ENCODE measurements at regions not wholly inside any gene's neighbourhood (a gene's known extent, or its start where the extent isn't known, plus 50 kb on each side); places are given as distances from the start of the nearest gene placed in this dataset.
"Not testable (repeated sequence)": the region's sequence is repeated elsewhere in the genome, so short reads cannot be mapped to it uniquely, and the experiment has no call there.

GRCh38 chr11:39462506-39462905 lies 1996.9 kb downstream of the LRRC4C start:
- intact Hi-C loops (cut with micrococcal nuclease) = no loop called here

- intact Hi-C loops (cut with micrococcal nuclease) = no loop called here
These were observed 1998.4 kb downstream of the LRRC4C start for GRCh38 chr11:39461066-39461465.

- intact Hi-C loops (cut with micrococcal nuclease) = no loop called here
These were observed 1999.8 kb downstream of the LRRC4C start for GRCh38 chr11:39459606-39460005.

GRCh38 chr11:39458481-39458880 lies 2001.0 kb downstream of the LRRC4C start:
- intact Hi-C loops (cut with micrococcal nuclease) = no loop called here

- intact Hi-C loops (cut with micrococcal nuclease) = no loop called here
These were observed 2015.9 kb downstream of the LRRC4C start for GRCh38 chr11:39443424-39444022.

GRCh38 chr11:39442177-39442576 lies 2017.3 kb downstream of the LRRC4C start:
- intact Hi-C loops (cut with micrococcal nuclease) = no loop called here

- intact Hi-C loops (cut with micrococcal nuclease) = no loop called here
These were observed 2023.8 kb downstream of the LRRC4C start for GRCh38 chr11:39435641-39436040.

- intact Hi-C loops (cut with micrococcal nuclease) = no loop called here
These were observed 2025.0 kb downstream of the LRRC4C start for GRCh38 chr11:39434466-39434865.

- intact Hi-C loops (cut with micrococcal nuclease) = no loop called here
These were observed 2026.5 kb downstream of the LRRC4C start for GRCh38 chr11:39432929-39433328.

- intact Hi-C loops (cut with micrococcal nuclease) = no loop called here
These were observed 2034.2 kb downstream of the LRRC4C start for GRCh38 chr11:39425226-39425625.

GRCh38 chr11:39412117-39412516 lies 2047.3 kb downstream of the LRRC4C start:
- intact Hi-C loops (cut with micrococcal nuclease) = no loop called here

GRCh38 chr11:39385911-39386310 lies 2073.5 kb downstream of the LRRC4C start:
- intact Hi-C loops (cut with micrococcal nuclease) = no loop called here

GRCh38 chr11:39374963-39375698 lies 2084.3 kb downstream of the LRRC4C start:
- intact Hi-C loops (cut with micrococcal nuclease) = loop anchor here (5.0 to 10.0 kb wide), 2 partner anchors 583 to 920 kb away; no protein-coding TSS in a partner anchor

- intact Hi-C loops (cut with micrococcal nuclease) = no loop called here
These were observed 2091.9 kb downstream of the LRRC4C start for GRCh38 chr11:39367534-39367933.

- intact Hi-C loops (cut with micrococcal nuclease) = no loop called here
These were observed 2093.5 kb downstream of the LRRC4C start for GRCh38 chr11:39365809-39366436.

GRCh38 chr11:39363571-39363970 lies 2095.9 kb downstream of the LRRC4C start:
- intact Hi-C loops (cut with micrococcal nuclease) = no loop called here

GRCh38 chr11:39361557-39361956 lies 2097.9 kb downstream of the LRRC4C start:
- intact Hi-C loops (cut with micrococcal nuclease) = no loop called here

GRCh38 chr11:39345834-39346442 lies 2113.5 kb downstream of the LRRC4C start:
- intact Hi-C loops (cut with micrococcal nuclease) = no loop called here

GRCh38 chr11:39341461-39341860 lies 2118.0 kb downstream of the LRRC4C start:
- intact Hi-C loops (cut with micrococcal nuclease) = no loop called here

GRCh38 chr11:39333006-39333405 lies 2126.4 kb downstream of the LRRC4C start:
- intact Hi-C loops (cut with micrococcal nuclease) = not testable (repeated sequence)

GRCh38 chr11:39327302-39327701 lies 2132.2 kb downstream of the LRRC4C start:
- intact Hi-C loops (cut with micrococcal nuclease) = no loop called here

- intact Hi-C loops (cut with micrococcal nuclease) = not testable (repeated sequence)
These were observed 2147.6 kb downstream of the LRRC4C start for GRCh38 chr11:39311888-39312287.

Data from T-helper 2 cell treated with Interferon-gamma antibody and Interleukin-4, amounts not matched to agents 100 ng/mL and 5 ng/mL, for 36 hours (primary cell).